ENCODE measurements at regions not wholly inside any gene's neighbourhood (a gene's known extent, or its start where the extent isn't known, plus 50 kb on each side); places are given as distances from the start of the nearest gene placed in this dataset.

- TF ChIP-seq CTCF (IDR thresholded peaks at IDR 0.05) (no peak), POLR2AphosphoS5 (IDR thresholded peaks at IDR 0.05) (no peak), POLR2A (IDR thresholded peaks at IDR 0.05) (no peak), EP300 (IDR thresholded peaks at IDR 0.05) (no peak)
Measured at GRCh38 chr10:130428936-130429335, 292.7 kb downstream of the GLRX3 start.
